Kidney (tissue), 13 donors: ENCODE measurements at regions not wholly inside any gene's neighbourhood (a gene's known extent, or its start where the extent isn't known, plus 50 kb on each side); places are given as distances from the start of the nearest gene placed in this dataset.

Experiments used
- DNase-seq, 5 donors: peaks; one replicate each; pipeline ENCODE4 v3.0.0-alpha.2; 2013 to 2020
- FAIRE-seq: peaks from 2 replicates; lab custom pipeline; 2012; peaks lifted over from hg19 to GRCh38; lab: Jason Lieb, UNC
- H3K27ac ChIP-seq, 2 donors: one replicate each; pipeline ENCODE4 v1.7.0; 2013; ENCODE audit warnings: low read depth in 2 of 2, low read length in 2 of 2, inconsistent platforms in 1 of 2
- H3K27me3 ChIP-seq: one replicate; pipeline ENCODE4 v1.7.1; 2013; ENCODE audit warnings: low read length, inconsistent platforms; ENCODE audit not compliant: control insufficient read depth, insufficient read depth
- H3K36me3 ChIP-seq, 3 donors: one replicate each; pipeline versions ENCODE4 v1.7.0 to v1.7.1; 2013; ENCODE audit warnings: low read length in 3 of 3, control low read depth in 1 of 3, inconsistent platforms in 1 of 3; ENCODE audit not compliant: insufficient read depth in 3 of 3, control insufficient read depth in 2 of 3
- H3K4me1 ChIP-seq, 3 donors: one replicate each; pipeline versions ENCODE4 v1.7.0 to v1.7.1; 2013; ENCODE audit warnings: low read length in 3 of 3, inconsistent platforms in 1 of 3, low read depth in 1 of 3; ENCODE audit not compliant: control insufficient read depth in 2 of 3, insufficient read depth in 2 of 3
- H3K4me3 ChIP-seq, 3 donors: one replicate each; pipeline versions ENCODE4 v1.7.0 to v1.8.1; 2013; ENCODE audit warnings: low read length in 3 of 3, control low read depth in 1 of 3, inconsistent platforms in 1 of 3
- H3K9ac ChIP-seq, 3 donors: one replicate each; pipeline versions ENCODE4 v1.7.0 to v1.7.1; 2013; ENCODE audit warnings: low read length in 3 of 3, control low read depth in 1 of 3, inconsistent platforms in 1 of 3
- H3K9me3 ChIP-seq, 3 donors: one replicate each; pipeline versions ENCODE4 v1.7.0 to v1.7.1; 2013; ENCODE audit warnings: low read length in 3 of 3, control low read depth in 1 of 3, inconsistent platforms in 1 of 3; ENCODE audit not compliant: control insufficient read depth in 2 of 3, insufficient read depth in 1 of 3
- CTCF ChIP-seq: IDR thresholded peaks from 3 replicates; pipeline ENCODE4 v1.5.1; 2012; ENCODE audit warnings: mild to moderate bottlenecking, moderate library complexity, borderline replicate concordance; ENCODE audit not compliant: insufficient read depth; ENCODE audit errors: extremely low read depth
- intact Hi-C: fragments of 100-400 bp; cut with DNase I; formaldehyde crosslinking; loops from one replicate; pipeline ENCODE4 v1.11.1; 2022
- donor health status: control.
- donor health status: control.
- donor health status: control.
- donor health status: control.
- donor health status: control.
- donor health status: DM: yes; HTN: yes; CAD: no.
- donor health status: Normal renal cell carcinoma (clear cell type).

- Histone ChIP-seq H3K27me3 (no peaks in the 10 kb centered on the region), H3K36me3 (no peaks in the 10 kb centered on the region), H3K4me3 (no peak overlapping the region), H3K9ac (no peak overlapping the region), H3K27ac (no peak overlapping the region), H3K9me3 (no peaks in the 10 kb centered on the region), H3K4me1 (no peaks in the 10 kb centered on the region)
- no peak for FAIRE-seq
- no peak for TF ChIP-seq CTCF
- intact Hi-C loops = no loop called here
- peak in 3 of 5 donors; percentile 39 to 79 (median 54) for DNase-seq
Measured at GRCh38 chr2:8149985-8150539, 531.8 kb upstream of the ID2 start.

- Histone ChIP-seq H3K27me3 (no peaks in the 10 kb centered on the region), H3K4me3 (no peak overlapping the region), H3K27ac (no peak overlapping the region), H3K4me1 (no peaks in the 10 kb centered on the region), H3K9me3 (no peaks in the 10 kb centered on the region), H3K36me3 (no peaks in the 10 kb centered on the region), H3K9ac (no peak overlapping the region)
- no peak for TF ChIP-seq CTCF
- FAIRE-seq = no peak
- DNase-seq = no peak
- intact Hi-C loops = no loop called here
Measured at GRCh38 chr2:8151888-8152287, 530.0 kb upstream of the ID2 start.

GRCh38 chr2:8152392-8153257 is 529.2 kb upstream of the ID2 start:
- TF ChIP-seq CTCF = no peak
- DNase-seq (no peak), FAIRE-seq (no peak)
- intact Hi-C loops = no loop called here
- Histone ChIP-seq H3K4me3 (no peak overlapping the region), H3K27me3 (no peaks in the 10 kb centered on the region), H3K9me3 (no peaks in the 10 kb centered on the region), H3K27ac (no peak overlapping the region), H3K4me1 (no peaks in the 10 kb centered on the region), H3K36me3 (no peaks in the 10 kb centered on the region), H3K9ac (no peak overlapping the region)
